Mesendoderm (in vitro differentiated cells): ENCODE measurements at regions not wholly inside any gene's neighbourhood (a gene's known extent, or its start where the extent isn't known, plus 50 kb on each side); places are given as distances from the start of the nearest gene placed in this dataset.

Experiments
- DNase-seq: peaks from one replicate; pipeline ENCODE4 v3.0.0; 2013
- H2AK5ac ChIP-seq: 2 replicates; pipeline ENCODE4 v1.6.1; 2013; ENCODE audit warnings: low read length, inconsistent platforms
- H2BK120ac ChIP-seq: 2 replicates; pipeline ENCODE4 v1.6.1; 2013; ENCODE audit warnings: low read depth, mild to moderate bottlenecking, low read length, moderate library complexity, mixed read lengths
- H2BK15ac ChIP-seq: replicated peaks from 2 replicates; pipeline ENCODE4 v1.6.1; 2013; ENCODE audit warnings: low read depth, mild to moderate bottlenecking, moderate library complexity
- H2BK5ac ChIP-seq: 2 replicates; pipeline ENCODE4 v1.6.1; 2013; ENCODE audit warnings: low read length, inconsistent platforms
- H3K18ac ChIP-seq: 2 replicates; pipeline ENCODE4 v1.6.1; 2013; ENCODE audit warnings: mild to moderate bottlenecking, low read length, mixed read lengths
- H3K23ac ChIP-seq: one replicate; pipeline ENCODE4 v1.6.1; 2013; ENCODE audit warnings: low read length
- H3K27ac ChIP-seq: 2 replicates; pipeline ENCODE4 v1.5.1; 2013; ENCODE audit warnings: low read depth, mild to moderate bottlenecking, inconsistent platforms, low read length, moderate library complexity
- H3K27me3 ChIP-seq: 2 replicates; pipeline ENCODE4 v1.6.1; 2013; ENCODE audit warnings: low read length, control low read depth, mild to moderate bottlenecking, inconsistent platforms; ENCODE audit not compliant: insufficient read depth, poor library complexity
- H3K36me3 ChIP-seq: 2 replicates; pipeline ENCODE4 v1.6.1; 2013; ENCODE audit warnings: low read length, inconsistent platforms; ENCODE audit not compliant: control insufficient read depth, insufficient read depth
- H3K4ac ChIP-seq: one replicate; pipeline ENCODE4 v1.6.1; 2013; ENCODE audit warnings: low read depth, mild to moderate bottlenecking, low read length, moderate library complexity
- H3K4me1 ChIP-seq: 2 replicates; pipeline ENCODE4 v1.6.1; 2013; ENCODE audit warnings: low read depth, low read length, inconsistent platforms; ENCODE audit not compliant: control insufficient read depth
- H3K4me2 ChIP-seq: 2 replicates; pipeline ENCODE4 v1.6.1; 2013; ENCODE audit warnings: low read length
- H3K4me3 ChIP-seq: 2 replicates; pipeline ENCODE4 v1.5.1; 2013; ENCODE audit warnings: mild to moderate bottlenecking, low read length
- H3K56ac ChIP-seq: one replicate; pipeline ENCODE4 v1.6.1; 2013; ENCODE audit warnings: low read length
- H3K79me1 ChIP-seq: 2 replicates; pipeline ENCODE4 v1.6.1; 2013; ENCODE audit warnings: low read length, inconsistent platforms
- H3K79me2 ChIP-seq: 2 replicates; pipeline ENCODE4 v1.6.1; 2013; ENCODE audit warnings: mild to moderate bottlenecking, low read length; ENCODE audit not compliant: control insufficient read depth, insufficient read depth
- H3K9ac ChIP-seq: 2 replicates; pipeline ENCODE4 v1.6.1; 2013; ENCODE audit warnings: low read length, inconsistent platforms
- H4K5ac ChIP-seq: one replicate; pipeline ENCODE4 v1.6.1; 2013; ENCODE audit warnings: low read length
- H4K8ac ChIP-seq: one replicate; pipeline ENCODE4 v1.6.1; 2013; ENCODE audit warnings: low read depth, mild to moderate bottlenecking, control low read depth, low read length, moderate library complexity
- WGBS: extraction: QIAGEN DNeasy Blood & Tissue Kit; methylation state at CpG from one replicate; pipeline ENCODE4 v1.1.7; 2013; ENCODE audit warnings: low lambda C conversion rate, missing lambda C conversion rate; ENCODE audit not compliant: insufficient coverage; ENCODE audit errors: extremely low coverage; 5-methylcytosine and 5-hydroxymethylcytosine counted together

DNA sequence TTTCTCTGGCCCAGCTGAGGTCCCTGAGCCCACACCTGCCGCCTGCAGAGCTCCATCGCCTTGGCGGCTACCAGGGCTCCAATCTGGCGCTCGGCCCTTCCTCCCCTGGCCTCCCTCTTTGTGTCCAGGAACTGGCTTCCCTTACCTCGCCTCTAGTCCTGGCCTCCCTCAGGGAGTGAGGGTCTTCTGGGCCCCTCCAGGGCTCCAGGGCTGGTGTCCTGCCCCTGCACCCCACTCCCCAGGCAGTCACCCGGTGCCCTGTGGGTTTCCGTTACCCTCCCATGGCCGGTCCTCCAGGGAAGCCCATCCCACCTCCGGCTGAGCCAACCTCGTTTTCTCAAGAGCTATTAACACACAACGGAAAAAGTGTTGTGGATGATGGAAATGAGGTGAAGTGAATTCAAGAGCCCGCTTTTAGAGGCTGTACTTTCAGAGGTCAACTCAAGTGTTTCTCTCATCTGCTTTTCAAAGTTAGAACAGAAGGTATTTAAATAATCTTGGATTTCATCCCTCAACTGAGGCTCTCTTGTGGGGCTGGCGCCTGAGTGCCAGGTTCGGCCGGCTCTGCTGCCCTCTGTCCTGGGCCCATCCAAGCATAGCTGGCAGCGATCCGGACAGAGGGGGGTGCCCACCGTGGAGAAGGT, 131.9 kb downstream of the ASB1 start:
- H2BK15ac ChIP-seq, result no peak overlapping the region
- DNase-seq, result no peak
- no peak overlapping the region for H4K5ac ChIP-seq
- H3K4ac ChIP-seq, result no peak overlapping the region
- H3K36me3 ChIP-seq, result no peaks in the 10 kb centered on the region
- no peak overlapping the region for H3K9ac ChIP-seq
- no peak overlapping the region for H4K8ac ChIP-seq
- no peak overlapping the region for H2AK5ac ChIP-seq
- no peak overlapping the region for H2BK120ac ChIP-seq
- H2BK5ac ChIP-seq, result no peak overlapping the region
- no CpG with 5 or more reads among the region's 19 CpGs for WGBS
- H3K79me1 ChIP-seq, result no peaks in the 10 kb centered on the region
- H3K4me3 ChIP-seq, result no peak overlapping the region
- no peak overlapping the region for H3K4me2 ChIP-seq
- H3K4me1 ChIP-seq, result peaks cover 2% of the 10 kb centered on the region
- H3K27ac ChIP-seq, result no peak overlapping the region
- H3K23ac ChIP-seq, result no peak overlapping the region
- H3K27me3 ChIP-seq, result no peaks in the 10 kb centered on the region
- H3K79me2 ChIP-seq, result no peaks in the 10 kb centered on the region
- H3K56ac ChIP-seq, result no peak overlapping the region
- no peak overlapping the region for H3K18ac ChIP-seq

DNA sequence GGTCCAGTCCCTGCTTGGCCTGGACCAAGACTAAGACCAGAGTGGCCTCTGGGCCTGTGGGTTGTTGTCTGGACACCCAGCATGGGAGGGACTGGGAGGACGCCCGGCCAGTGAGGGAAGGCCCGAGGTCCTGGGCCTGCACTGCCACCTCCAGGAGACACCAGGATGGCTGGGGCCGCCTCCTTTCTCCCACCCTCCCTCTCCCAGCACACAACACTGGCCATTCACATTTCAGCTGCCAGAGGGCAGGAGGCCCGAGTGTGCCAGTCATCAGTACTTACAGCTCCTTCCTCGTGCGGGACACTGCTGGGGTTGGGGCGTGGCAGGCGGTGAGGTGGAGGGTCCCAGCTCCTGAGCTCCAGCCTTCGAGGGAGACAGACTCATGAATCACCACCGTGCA, 133.5 kb downstream of the ASB1 start:
- no peak overlapping the region for H3K9ac ChIP-seq
- no peak overlapping the region for H3K23ac ChIP-seq
- H3K18ac ChIP-seq, result no peak overlapping the region
- peak; percentile 63 for DNase-seq
- no peak overlapping the region for H2AK5ac ChIP-seq
- H3K79me2 ChIP-seq, result no peaks in the 10 kb centered on the region
- no CpG with 5 or more reads among the region's 11 CpGs for WGBS
- H3K4me2 ChIP-seq, result no peak overlapping the region
- H2BK120ac ChIP-seq, result no peak overlapping the region
- no peaks in the 10 kb centered on the region for H3K36me3 ChIP-seq
- no peak overlapping the region for H3K27ac ChIP-seq
- no peak overlapping the region for H2BK5ac ChIP-seq
- H2BK15ac ChIP-seq, result no peak overlapping the region
- H3K56ac ChIP-seq, result no peak overlapping the region
- no peaks in the 10 kb centered on the region for H3K4me1 ChIP-seq
- no peaks in the 10 kb centered on the region for H3K79me1 ChIP-seq
- H4K5ac ChIP-seq, result no peak overlapping the region
- no peak overlapping the region for H3K4ac ChIP-seq
- no peak overlapping the region for H3K4me3 ChIP-seq
- H4K8ac ChIP-seq, result no peak overlapping the region
- no peaks in the 10 kb centered on the region for H3K27me3 ChIP-seq

DNA sequence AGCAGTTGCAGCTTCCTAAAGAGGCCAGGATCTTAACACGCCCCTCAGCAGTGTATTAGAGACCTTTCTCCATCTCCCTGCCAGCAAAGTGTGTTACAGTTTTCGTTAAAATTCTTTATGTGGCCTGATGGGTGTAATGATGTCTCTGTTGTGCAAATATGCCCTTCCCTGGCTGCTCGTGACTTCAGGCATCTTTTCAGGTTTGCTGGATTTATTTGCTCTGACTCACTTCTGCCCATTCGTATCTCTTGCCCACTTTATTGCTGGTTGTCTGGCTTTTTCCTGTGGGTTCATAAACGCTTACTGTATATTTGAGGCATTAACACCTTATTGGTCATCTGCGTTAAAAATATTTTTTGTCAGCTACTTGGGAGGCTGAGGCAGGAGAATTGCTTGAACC, 134.5 kb downstream of the ASB1 start:
- H3K27me3 ChIP-seq, result no peaks in the 10 kb centered on the region
- H2AK5ac ChIP-seq, result no peak overlapping the region
- H3K79me2 ChIP-seq, result no peaks in the 10 kb centered on the region
- H3K56ac ChIP-seq, result no peak overlapping the region
- H3K27ac ChIP-seq, result no peak overlapping the region
- H4K5ac ChIP-seq, result no peak overlapping the region
- H3K4ac ChIP-seq, result no peak overlapping the region
- no CpG with 5 or more reads among the region's 6 CpGs for WGBS
- no peak overlapping the region for H3K23ac ChIP-seq
- no peaks in the 10 kb centered on the region for H3K79me1 ChIP-seq
- no peak overlapping the region for H2BK120ac ChIP-seq
- no peak overlapping the region for H3K4me2 ChIP-seq
- no peak overlapping the region for H3K18ac ChIP-seq
- H3K4me1 ChIP-seq, result no peaks in the 10 kb centered on the region
- no peak overlapping the region for H2BK15ac ChIP-seq
- no peak overlapping the region for H4K8ac ChIP-seq
- no peak overlapping the region for H3K9ac ChIP-seq
- H2BK5ac ChIP-seq, result no peak overlapping the region
- no peak overlapping the region for H3K4me3 ChIP-seq
- H3K36me3 ChIP-seq, result no peaks in the 10 kb centered on the region
- DNase-seq, result no peak

DNA sequence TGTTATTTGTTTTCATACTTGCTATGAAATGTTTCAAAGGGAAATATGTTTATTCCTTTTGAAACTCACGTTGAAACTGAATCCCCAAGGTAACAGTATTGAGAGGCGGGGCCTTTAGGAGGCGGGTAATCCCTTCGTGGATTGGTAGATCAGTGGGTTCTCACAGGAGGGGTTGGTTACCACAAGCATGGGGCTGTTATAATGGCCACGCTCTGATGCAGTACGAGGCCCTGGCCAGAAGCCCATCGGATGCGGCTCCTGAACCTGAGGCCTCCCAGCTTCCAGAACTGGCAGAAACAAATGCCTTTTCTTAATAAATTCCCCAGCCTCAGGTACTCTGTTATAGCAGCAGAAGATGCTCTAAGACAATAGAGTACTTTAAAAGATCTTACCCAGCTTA, 135.7 kb downstream of the ASB1 start:
- Histone ChIP-seq H3K18ac (no peak overlapping the region), H4K5ac (no peak overlapping the region), H3K79me2 (no peaks in the 10 kb centered on the region), H3K56ac (no peak overlapping the region), H3K36me3 (no peaks in the 10 kb centered on the region), H3K9ac (no peak overlapping the region), H3K23ac (no peak overlapping the region), H3K4me1 (no peaks in the 10 kb centered on the region), H3K79me1 (no peaks in the 10 kb centered on the region), H3K27me3 (no peaks in the 10 kb centered on the region), H3K4ac (no peak overlapping the region), H2AK5ac (no peak overlapping the region), H3K4me3 (no peak overlapping the region), H3K4me2 (no peak overlapping the region), H2BK5ac (no peak overlapping the region), H4K8ac (no peak overlapping the region), H2BK15ac (no peak overlapping the region), H2BK120ac (no peak overlapping the region), H3K27ac (no peak overlapping the region)
- no CpG with 5 or more reads among the region's 8 CpGs for WGBS
- no peak for DNase-seq

DNA sequence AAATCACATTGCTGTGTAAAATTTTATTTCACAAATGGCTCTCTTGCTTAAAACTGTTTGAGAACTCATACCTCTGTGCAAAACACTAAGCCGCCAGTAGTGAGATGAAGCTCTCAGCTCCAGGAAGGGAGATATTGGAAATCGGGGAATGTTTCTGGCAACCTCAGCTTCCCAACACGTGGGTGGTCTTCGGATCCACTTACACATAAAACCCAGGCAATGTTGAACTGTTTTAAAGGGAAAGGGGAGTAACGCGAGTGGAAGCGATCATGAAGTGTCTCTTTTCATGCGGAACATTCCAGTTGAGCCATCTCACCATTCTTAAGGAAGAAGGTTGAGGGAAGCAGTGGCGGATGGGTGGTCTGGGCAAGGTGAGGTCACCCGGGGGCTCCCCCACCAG, 136.8 kb downstream of the ASB1 start:
- no peaks in the 10 kb centered on the region for H3K79me1 ChIP-seq
- no peaks in the 10 kb centered on the region for H3K27me3 ChIP-seq
- H3K4me1 ChIP-seq, result no peaks in the 10 kb centered on the region
- no peak overlapping the region for H3K4ac ChIP-seq
- H3K4me2 ChIP-seq, result no peak overlapping the region
- no peak for DNase-seq
- no peak overlapping the region for H2BK15ac ChIP-seq
- no peak overlapping the region for H3K23ac ChIP-seq
- H4K8ac ChIP-seq, result no peak overlapping the region
- no peak overlapping the region for H3K4me3 ChIP-seq
- no peak overlapping the region for H4K5ac ChIP-seq
- H3K56ac ChIP-seq, result no peak overlapping the region
- H2AK5ac ChIP-seq, result no peak overlapping the region
- WGBS, result no CpG with 5 or more reads among the region's 10 CpGs
- no peaks in the 10 kb centered on the region for H3K79me2 ChIP-seq
- no peak overlapping the region for H2BK5ac ChIP-seq
- no peak overlapping the region for H3K27ac ChIP-seq
- H3K18ac ChIP-seq, result no peak overlapping the region
- no peak overlapping the region for H3K9ac ChIP-seq
- no peaks in the 10 kb centered on the region for H3K36me3 ChIP-seq
- H2BK120ac ChIP-seq, result no peak overlapping the region

DNA sequence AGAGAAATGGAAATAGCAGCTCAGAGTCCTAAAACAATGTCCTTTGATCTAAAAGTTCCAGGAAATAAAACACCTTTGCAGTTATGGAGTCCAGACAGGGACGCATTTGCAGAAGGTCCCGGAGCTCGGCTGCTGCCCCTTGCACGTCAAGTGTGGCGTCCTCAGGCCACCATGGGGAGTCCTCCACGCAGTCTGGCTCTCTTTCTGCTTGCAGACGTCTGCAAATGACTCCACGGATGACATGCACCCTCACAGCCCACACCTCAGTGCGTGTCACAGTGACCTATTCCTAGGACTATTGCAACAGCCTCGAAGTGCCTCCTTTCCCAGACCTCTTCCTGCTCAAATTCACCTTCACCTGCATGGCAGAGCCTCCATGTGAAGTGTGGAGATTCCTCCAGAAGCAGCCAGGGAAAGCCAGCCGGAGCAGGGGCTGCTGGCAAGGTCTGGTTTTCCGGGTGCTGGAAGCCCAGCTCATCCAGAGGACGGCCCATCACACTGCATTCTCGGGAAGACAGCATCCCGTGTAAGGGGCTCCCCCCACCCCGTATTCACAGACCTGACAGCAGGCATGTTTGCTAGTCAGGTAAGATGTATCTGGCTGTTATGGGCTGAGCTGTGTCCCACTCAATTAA, 137.7 kb downstream of the ASB1 start:
- H3K4me2 ChIP-seq, result no peak overlapping the region
- H3K9ac ChIP-seq, result no peak overlapping the region
- H3K56ac ChIP-seq, result no peak overlapping the region
- no CpG with 5 or more reads among the region's 16 CpGs for WGBS
- no peaks in the 10 kb centered on the region for H3K36me3 ChIP-seq
- no peak overlapping the region for H2BK120ac ChIP-seq
- H3K4me3 ChIP-seq, result no peak overlapping the region
- H3K4ac ChIP-seq, result no peak overlapping the region
- H3K23ac ChIP-seq, result no peak overlapping the region
- no peaks in the 10 kb centered on the region for H3K79me1 ChIP-seq
- no peak overlapping the region for H2BK5ac ChIP-seq
- H2AK5ac ChIP-seq, result no peak overlapping the region
- H4K8ac ChIP-seq, result no peak overlapping the region
- no peaks in the 10 kb centered on the region for H3K27me3 ChIP-seq
- no peak overlapping the region for H4K5ac ChIP-seq
- DNase-seq, result no peak
- H2BK15ac ChIP-seq, result no peak overlapping the region
- no peaks in the 10 kb centered on the region for H3K79me2 ChIP-seq
- H3K18ac ChIP-seq, result no peak overlapping the region
- no peaks in the 10 kb centered on the region for H3K4me1 ChIP-seq
- H3K27ac ChIP-seq, result no peak overlapping the region
